OCI-LY3 (cell line): ENCODE measurements at regions not wholly inside any gene's neighbourhood (a gene's known extent, or its start where the extent isn't known, plus 50 kb on each side); places are given as distances from the start of the nearest gene placed in this dataset.

Source experiments
- EZH2phosphoT487 ChIP-seq: fragments of 200-600 bp; shearing (Covaris generic); IDR thresholded peaks from 2 replicates; pipeline ENCODE4 v1.6.1; 2018; ENCODE audit warnings: antibody characterized with exemption, mixed run types, low read depth
- TF ChIP-seq, protein P1 (sequence below): fragments of 200-600, 300-600 bp; sonication (generic); IDR thresholded peaks from 2 replicates; pipeline ENCODE4 v1.5.1; 2014; ENCODE audit warnings: antibody characterized with exemption, low read length, low read depth

DNA sequence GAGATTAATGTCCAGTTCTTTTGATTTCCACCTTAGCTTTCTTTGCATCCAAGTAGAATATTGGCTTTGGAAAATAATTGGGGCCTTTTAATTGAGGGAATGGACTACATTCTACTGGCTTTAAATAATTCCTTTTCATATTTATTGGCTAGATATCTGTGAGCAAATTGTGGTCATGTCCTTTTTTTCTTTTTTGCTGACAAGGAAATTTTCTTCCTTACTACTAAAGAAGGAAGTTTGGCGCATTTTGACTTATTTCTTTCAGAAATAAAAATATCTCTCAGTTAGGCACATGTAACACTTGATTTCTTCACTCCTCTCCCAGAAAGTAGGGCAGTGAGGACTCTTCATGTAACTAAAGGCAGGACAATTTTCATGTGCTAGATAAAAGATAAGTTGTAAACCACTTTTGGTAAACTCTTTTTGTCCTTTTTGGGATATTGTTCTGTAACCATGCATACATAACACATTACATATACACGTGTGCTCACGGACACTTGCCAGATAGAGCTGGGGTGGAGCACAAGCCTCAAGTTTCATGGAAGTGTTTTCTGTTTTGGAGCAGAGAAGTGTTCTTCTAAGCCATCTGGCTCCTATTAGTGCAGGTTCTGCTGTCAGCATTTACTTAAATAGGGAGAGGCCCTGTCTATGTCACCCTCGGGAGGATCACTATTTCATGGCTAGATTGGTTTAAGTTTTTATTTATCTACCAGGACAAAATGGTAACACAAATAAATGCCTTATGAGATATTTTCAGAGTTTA, 85.1 kb upstream of the LRIG3 start:
- TF ChIP-seq, protein P1, sequence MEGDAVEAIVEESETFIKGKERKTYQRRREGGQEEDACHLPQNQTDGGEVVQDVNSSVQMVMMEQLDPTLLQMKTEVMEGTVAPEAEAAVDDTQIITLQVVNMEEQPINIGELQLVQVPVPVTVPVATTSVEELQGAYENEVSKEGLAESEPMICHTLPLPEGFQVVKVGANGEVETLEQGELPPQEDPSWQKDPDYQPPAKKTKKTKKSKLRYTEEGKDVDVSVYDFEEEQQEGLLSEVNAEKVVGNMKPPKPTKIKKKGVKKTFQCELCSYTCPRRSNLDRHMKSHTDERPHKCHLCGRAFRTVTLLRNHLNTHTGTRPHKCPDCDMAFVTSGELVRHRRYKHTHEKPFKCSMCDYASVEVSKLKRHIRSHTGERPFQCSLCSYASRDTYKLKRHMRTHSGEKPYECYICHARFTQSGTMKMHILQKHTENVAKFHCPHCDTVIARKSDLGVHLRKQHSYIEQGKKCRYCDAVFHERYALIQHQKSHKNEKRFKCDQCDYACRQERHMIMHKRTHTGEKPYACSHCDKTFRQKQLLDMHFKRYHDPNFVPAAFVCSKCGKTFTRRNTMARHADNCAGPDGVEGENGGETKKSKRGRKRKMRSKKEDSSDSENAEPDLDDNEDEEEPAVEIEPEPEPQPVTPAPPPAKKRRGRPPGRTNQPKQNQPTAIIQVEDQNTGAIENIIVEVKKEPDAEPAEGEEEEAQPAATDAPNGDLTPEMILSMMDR = no peak
- TF ChIP-seq EZH2phosphoT487 = no peak
